ENCODE measurements at regions not wholly inside any gene's neighbourhood (a gene's known extent, or its start where the extent isn't known, plus 50 kb on each side); places are given as distances from the start of the nearest gene placed in this dataset.

DNA sequence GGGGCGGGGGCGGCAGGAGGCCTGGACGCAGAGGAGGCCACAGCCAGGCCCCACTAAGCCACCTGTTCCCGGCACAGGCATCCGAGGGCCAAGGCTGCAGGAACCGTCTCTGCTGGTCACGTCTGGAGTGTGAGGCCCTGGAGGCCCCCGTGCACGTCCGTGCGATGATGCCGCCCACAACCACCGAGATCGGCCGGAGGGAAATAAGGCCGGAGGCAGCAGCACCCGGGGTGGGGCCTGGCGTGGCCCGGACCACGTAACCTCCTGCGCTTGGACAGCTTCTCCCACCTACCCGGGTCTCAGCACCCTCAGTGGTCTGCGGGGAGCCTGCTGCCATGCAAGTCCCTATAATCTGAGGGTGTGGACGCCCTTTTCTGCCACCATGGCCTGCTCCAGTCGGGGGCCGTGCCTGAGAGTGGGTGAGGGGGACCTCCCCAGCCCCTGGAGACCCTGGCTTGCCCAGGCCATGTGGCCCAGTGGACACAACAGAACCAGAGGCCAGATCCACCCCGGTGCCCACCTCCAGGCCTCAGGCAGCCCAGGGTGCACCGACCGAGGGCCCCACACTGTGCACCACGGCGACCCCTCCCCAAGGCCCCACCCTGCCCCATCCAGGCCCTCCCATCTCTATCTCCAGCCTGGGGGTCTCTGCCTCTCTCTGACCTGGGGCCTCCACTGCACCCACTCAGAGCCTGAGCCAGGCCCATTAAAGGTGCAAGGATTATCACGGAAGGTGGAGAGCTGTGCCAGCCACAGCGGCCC lies 83.1 kb downstream of the PDGFA start:
- TF ChIP-seq CTCF (IDR thresholded peaks at IDR 0.05) (no peak), POLR2A (IDR thresholded peaks at IDR 0.05) (no peak)

Measured in thyroid gland (tissue), 4 donors.